GM12891 (cell line): ENCODE measurements at regions not wholly inside any gene's neighbourhood (a gene's known extent, or its start where the extent isn't known, plus 50 kb on each side); places are given as distances from the start of the nearest gene placed in this dataset.

Experiments
- POLR2A ChIP-seq: IDR thresholded peaks from 2 replicates; pipeline ENCODE4 v1.6.1; 2011; ENCODE audit warnings: low read depth, low read length, control low read depth
- POLR2AphosphoS5 ChIP-seq: IDR thresholded peaks from 2 replicates; pipeline ENCODE4 v1.6.1; 2011; ENCODE audit warnings: low read depth, low read length, control low read depth
- TAF1 ChIP-seq: IDR thresholded peaks from 2 replicates; pipeline ENCODE4 v1.6.1; 2011; ENCODE audit warnings: low read depth, low read length, control low read depth

DNA sequence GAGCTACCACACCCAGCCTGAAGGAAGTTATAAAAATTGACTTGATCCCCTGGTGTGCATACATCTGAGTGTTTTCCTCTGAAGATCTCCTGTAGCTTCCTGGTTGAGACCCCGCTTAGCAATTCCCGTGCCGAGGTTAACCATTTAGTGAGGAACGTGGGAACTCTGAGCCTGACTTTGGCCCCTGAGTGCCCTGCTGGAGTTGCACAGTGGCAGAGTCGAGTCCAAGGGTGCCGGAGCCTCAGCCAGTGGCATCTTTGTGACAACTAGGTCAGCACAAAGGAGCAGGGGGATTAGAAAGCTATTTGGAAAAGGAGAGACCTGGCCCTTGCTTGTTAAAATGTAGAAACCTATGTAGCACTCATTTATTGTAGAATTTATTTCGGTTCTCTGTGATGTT is 561.2 kb upstream of the SALL3 start:
- TF ChIP-seq POLR2AphosphoS5 (no peak), POLR2A (no peak), TAF1 (no peak)
